ENCODE measurements at regions not wholly inside any gene's neighbourhood (a gene's known extent, or its start where the extent isn't known, plus 50 kb on each side); places are given as distances from the start of the nearest gene placed in this dataset.

DNA sequence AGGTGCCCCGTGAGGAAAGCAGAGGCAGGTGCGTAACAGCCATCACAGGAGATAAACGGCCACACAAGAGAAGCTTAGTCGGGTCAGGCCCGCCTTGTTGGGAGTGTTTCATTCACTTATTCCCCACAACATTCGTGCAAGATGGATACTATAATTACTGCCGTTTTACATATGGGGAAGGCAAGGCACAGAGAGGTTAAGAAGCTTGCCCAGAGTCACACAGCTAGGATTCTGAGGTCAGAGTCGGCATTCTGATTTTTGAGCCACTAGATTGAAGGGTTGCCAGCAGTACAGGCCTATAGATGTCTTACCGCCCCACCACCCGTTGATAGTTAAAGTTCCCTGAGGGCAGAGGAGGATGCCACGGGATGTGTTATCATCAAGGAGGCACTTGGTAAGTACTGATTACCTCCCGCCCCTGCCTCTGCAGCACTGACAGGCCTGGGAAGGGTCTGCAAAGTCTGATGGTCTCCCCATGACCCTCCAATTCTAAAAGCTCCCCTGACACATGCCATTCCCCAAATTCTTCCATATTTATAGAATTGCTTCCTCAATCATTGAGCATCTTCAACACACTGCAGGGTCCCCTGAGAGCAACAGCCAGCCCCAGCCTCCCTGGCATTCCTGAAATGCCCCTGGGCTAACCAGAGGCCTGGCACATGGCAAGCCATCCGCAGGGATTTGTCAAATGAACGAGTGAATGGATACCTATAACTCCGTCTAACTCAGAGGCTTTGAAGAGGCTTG is 74.7 kb upstream of the CLDN14 start:
- H4K91ac ChIP-seq (ENCODE audit: low read depth, low read length) = no peak overlapping the region
- WGBS (ENCODE audit: extremely low coverage, insufficient coverage, insufficient read length) = no CpG with 5 or more reads among the region's 15 CpGs

GRCh38 chr21:36555199-36555800 is 75.4 kb upstream of the CLDN14 start:
- Histone ChIP-seq H4K12ac (ENCODE audit: low read depth, low read length) (no peak overlapping the region), H3K4me1 (ENCODE audit: control insufficient read depth in 1 of 2, insufficient read depth in 2 of 2, low read length in 2 of 2) (no peaks in the 10 kb centered on the region), H2BK120ac (ENCODE audit: insufficient read depth, low read length, poor library complexity) (no peak overlapping the region), H3K9me3 (ENCODE audit: insufficient read depth, low read depth, low read length) (no peaks in the 10 kb centered on the region), H3K36me3 (ENCODE audit: control insufficient read depth in 1 of 2, insufficient read depth in 2 of 2, low read length in 2 of 2) (no peaks in the 10 kb centered on the region), H3K79me1 (ENCODE audit: low read length) (no peaks in the 10 kb centered on the region), H3K27ac (ENCODE audit: low read depth, low read length) (no peak overlapping the region), H4K91ac (ENCODE audit: low read depth, low read length) (no peak overlapping the region), H3K4ac (ENCODE audit: low read depth, low read length) (no peak overlapping the region), H4K8ac (ENCODE audit: low read depth, low read length) (no peak overlapping the region), H3K4me2 (ENCODE audit: low read length) (no peak overlapping the region), H2AFZ (ENCODE audit: insufficient read depth, low read length, poor library complexity) (no peak overlapping the region), H3K23ac (ENCODE audit: low read length) (no peak overlapping the region), H3K4me3 (ENCODE audit: low read depth, low read length) (no peak overlapping the region), H2AK5ac (ENCODE audit: low read length) (no peak overlapping the region), H3K79me2 (ENCODE audit: control insufficient read depth, insufficient read depth, low read length, poor library complexity) (no peaks in the 10 kb centered on the region), H3K27me3 (ENCODE audit: insufficient read depth, low read length) (no peaks in the 10 kb centered on the region), H2BK12ac (ENCODE audit: low read length) (no peak overlapping the region), H3K18ac (ENCODE audit: low read length) (no peak overlapping the region), H3K14ac (ENCODE audit: low read length) (no peak overlapping the region), H2BK5ac (ENCODE audit: low read depth, low read length, poor library complexity) (no peak overlapping the region), H3K9ac (ENCODE audit: low read length) (no peak overlapping the region)
- DNase-seq = no peak
- WGBS (ENCODE audit: extremely low coverage, insufficient coverage, insufficient read length) = no CpG with 5 or more reads among the region's 16 CpGs

More for the DNA sequence above, 74.7 kb upstream of the CLDN14 start:
- Histone ChIP-seq H3K23ac (ENCODE audit: low read length) (no peak overlapping the region), H3K27ac (ENCODE audit: low read depth, low read length) (no peak overlapping the region), H4K8ac (ENCODE audit: low read depth, low read length) (no peak overlapping the region), H4K12ac (ENCODE audit: low read depth, low read length) (no peak overlapping the region), H3K4me1 (ENCODE audit: control insufficient read depth in 1 of 2, insufficient read depth in 2 of 2, low read length in 2 of 2) (no peaks in the 10 kb centered on the region), H3K9me3 (ENCODE audit: insufficient read depth, low read depth, low read length) (no peaks in the 10 kb centered on the region), H3K4me2 (ENCODE audit: low read length) (no peak overlapping the region), H2AFZ (ENCODE audit: insufficient read depth, low read length, poor library complexity) (no peak overlapping the region), H2AK5ac (ENCODE audit: low read length) (no peak overlapping the region), H2BK5ac (ENCODE audit: low read depth, low read length, poor library complexity) (no peak overlapping the region), H2BK12ac (ENCODE audit: low read length) (no peak overlapping the region), H3K4ac (ENCODE audit: low read depth, low read length) (no peak overlapping the region), H3K79me1 (ENCODE audit: low read length) (no peaks in the 10 kb centered on the region), H3K27me3 (ENCODE audit: insufficient read depth, low read length) (no peaks in the 10 kb centered on the region), H3K18ac (ENCODE audit: low read length) (no peak overlapping the region), H3K14ac (ENCODE audit: low read length) (no peak overlapping the region), H2BK120ac (ENCODE audit: insufficient read depth, low read length, poor library complexity) (no peak overlapping the region), H3K9ac (ENCODE audit: low read length) (no peak overlapping the region), H3K36me3 (ENCODE audit: control insufficient read depth in 1 of 2, insufficient read depth in 2 of 2, low read length in 2 of 2) (no peaks in the 10 kb centered on the region), H3K4me3 (ENCODE audit: low read depth, low read length) (no peak overlapping the region), H3K79me2 (ENCODE audit: control insufficient read depth, insufficient read depth, low read length, poor library complexity) (no peaks in the 10 kb centered on the region)
- no peak for DNase-seq

- Histone ChIP-seq H3K36me3 (ENCODE audit: control insufficient read depth in 1 of 2, insufficient read depth in 2 of 2, low read length in 2 of 2) (no peaks in the 10 kb centered on the region), H2BK120ac (ENCODE audit: insufficient read depth, low read length, poor library complexity) (no peak overlapping the region), H2BK5ac (ENCODE audit: low read depth, low read length, poor library complexity) (no peak overlapping the region), H3K4me3 (ENCODE audit: low read depth, low read length) (no peak overlapping the region), H3K4me2 (ENCODE audit: low read length) (no peak overlapping the region), H3K23ac (ENCODE audit: low read length) (no peak overlapping the region), H3K4me1 (ENCODE audit: control insufficient read depth in 1 of 2, insufficient read depth in 2 of 2, low read length in 2 of 2) (no peaks in the 10 kb centered on the region), H3K79me1 (ENCODE audit: low read length) (no peaks in the 10 kb centered on the region), H2BK12ac (ENCODE audit: low read length) (no peak overlapping the region), H3K27ac (ENCODE audit: low read depth, low read length) (no peak overlapping the region), H4K8ac (ENCODE audit: low read depth, low read length) (no peak overlapping the region), H3K27me3 (ENCODE audit: insufficient read depth, low read length) (no peaks in the 10 kb centered on the region), H3K14ac (ENCODE audit: low read length) (no peak overlapping the region), H3K9me3 (ENCODE audit: insufficient read depth, low read depth, low read length) (no peaks in the 10 kb centered on the region), H4K12ac (ENCODE audit: low read depth, low read length) (no peak overlapping the region), H2AK5ac (ENCODE audit: low read length) (no peak overlapping the region), H3K79me2 (ENCODE audit: control insufficient read depth, insufficient read depth, low read length, poor library complexity) (no peaks in the 10 kb centered on the region), H2AFZ (ENCODE audit: insufficient read depth, low read length, poor library complexity) (no peak overlapping the region), H3K18ac (ENCODE audit: low read length) (no peak overlapping the region), H3K4ac (ENCODE audit: low read depth, low read length) (no peak overlapping the region), H3K9ac (ENCODE audit: low read length) (no peak overlapping the region), H4K91ac (ENCODE audit: low read depth, low read length) (no peak overlapping the region)
- no CpG with 5 or more reads among the region's 3 CpGs for WGBS (ENCODE audit: extremely low coverage, insufficient coverage, insufficient read length)
- no peak for DNase-seq
These were observed 77.4 kb upstream of the CLDN14 start for GRCh38 chr21:36557316-36557715.

GRCh38 chr21:36560933-36561575 is 81.1 kb upstream of the CLDN14 start:
- Histone ChIP-seq H3K4me3 (ENCODE audit: low read depth, low read length) (no peak overlapping the region), H2BK5ac (ENCODE audit: low read depth, low read length, poor library complexity) (no peak overlapping the region), H3K79me2 (ENCODE audit: control insufficient read depth, insufficient read depth, low read length, poor library complexity) (no peaks in the 10 kb centered on the region), H3K18ac (ENCODE audit: low read length) (no peak overlapping the region), H3K27me3 (ENCODE audit: insufficient read depth, low read length) (no peaks in the 10 kb centered on the region), H3K9ac (ENCODE audit: low read length) (no peak overlapping the region), H4K91ac (ENCODE audit: low read depth, low read length) (no peak overlapping the region), H3K27ac (ENCODE audit: low read depth, low read length) (no peak overlapping the region), H3K14ac (ENCODE audit: low read length) (no peak overlapping the region), H3K4me2 (ENCODE audit: low read length) (no peak overlapping the region), H3K4ac (ENCODE audit: low read depth, low read length) (no peak overlapping the region), H2BK12ac (ENCODE audit: low read length) (no peak overlapping the region), H2AFZ (ENCODE audit: insufficient read depth, low read length, poor library complexity) (no peak overlapping the region), H3K23ac (ENCODE audit: low read length) (no peak overlapping the region), H3K79me1 (ENCODE audit: low read length) (no peaks in the 10 kb centered on the region), H3K36me3 (ENCODE audit: control insufficient read depth in 1 of 2, insufficient read depth in 2 of 2, low read length in 2 of 2) (no peaks in the 10 kb centered on the region), H4K12ac (ENCODE audit: low read depth, low read length) (peak overlapping the region; percentile 54), H4K8ac (ENCODE audit: low read depth, low read length) (no peak overlapping the region), H3K4me1 (ENCODE audit: control insufficient read depth in 1 of 2, insufficient read depth in 2 of 2, low read length in 2 of 2) (no peaks in the 10 kb centered on the region), H2AK5ac (ENCODE audit: low read length) (no peak overlapping the region), H2BK120ac (ENCODE audit: insufficient read depth, low read length, poor library complexity) (peak overlapping the region; percentile 22), H3K9me3 (ENCODE audit: insufficient read depth, low read depth, low read length) (no peaks in the 10 kb centered on the region)
- no CpG with 5 or more reads among the region's 7 CpGs for WGBS (ENCODE audit: extremely low coverage, insufficient coverage, insufficient read length)
- DNase-seq = no peak

Measured in trophoblast cell (in vitro differentiated cells and primary cell).